ENCODE measurements at regions not wholly inside any gene's neighbourhood (a gene's known extent, or its start where the extent isn't known, plus 50 kb on each side); places are given as distances from the start of the nearest gene placed in this dataset.

GRCh38 chr2:208568203-208568602 is 161.6 kb downstream of the PTH2R start (continued):
- TF ChIP-seq, protein P1, sequence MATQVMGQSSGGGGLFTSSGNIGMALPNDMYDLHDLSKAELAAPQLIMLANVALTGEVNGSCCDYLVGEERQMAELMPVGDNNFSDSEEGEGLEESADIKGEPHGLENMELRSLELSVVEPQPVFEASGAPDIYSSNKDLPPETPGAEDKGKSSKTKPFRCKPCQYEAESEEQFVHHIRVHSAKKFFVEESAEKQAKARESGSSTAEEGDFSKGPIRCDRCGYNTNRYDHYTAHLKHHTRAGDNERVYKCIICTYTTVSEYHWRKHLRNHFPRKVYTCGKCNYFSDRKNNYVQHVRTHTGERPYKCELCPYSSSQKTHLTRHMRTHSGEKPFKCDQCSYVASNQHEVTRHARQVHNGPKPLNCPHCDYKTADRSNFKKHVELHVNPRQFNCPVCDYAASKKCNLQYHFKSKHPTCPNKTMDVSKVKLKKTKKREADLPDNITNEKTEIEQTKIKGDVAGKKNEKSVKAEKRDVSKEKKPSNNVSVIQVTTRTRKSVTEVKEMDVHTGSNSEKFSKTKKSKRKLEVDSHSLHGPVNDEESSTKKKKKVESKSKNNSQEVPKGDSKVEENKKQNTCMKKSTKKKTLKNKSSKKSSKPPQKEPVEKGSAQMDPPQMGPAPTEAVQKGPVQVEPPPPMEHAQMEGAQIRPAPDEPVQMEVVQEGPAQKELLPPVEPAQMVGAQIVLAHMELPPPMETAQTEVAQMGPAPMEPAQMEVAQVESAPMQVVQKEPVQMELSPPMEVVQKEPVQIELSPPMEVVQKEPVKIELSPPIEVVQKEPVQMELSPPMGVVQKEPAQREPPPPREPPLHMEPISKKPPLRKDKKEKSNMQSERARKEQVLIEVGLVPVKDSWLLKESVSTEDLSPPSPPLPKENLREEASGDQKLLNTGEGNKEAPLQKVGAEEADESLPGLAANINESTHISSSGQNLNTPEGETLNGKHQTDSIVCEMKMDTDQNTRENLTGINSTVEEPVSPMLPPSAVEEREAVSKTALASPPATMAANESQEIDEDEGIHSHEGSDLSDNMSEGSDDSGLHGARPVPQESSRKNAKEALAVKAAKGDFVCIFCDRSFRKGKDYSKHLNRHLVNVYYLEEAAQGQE (IDR thresholded peaks at IDR 0.05; ENCODE audit: unreplicated experiment): no peak
- TF ChIP-seq ETS1 (IDR thresholded peaks at IDR 0.05) (no peak), CREB1 (CRISPR knock-in tag; IDR thresholded peaks at IDR 0.05; ENCODE audit: low read depth) (no peak), CTCF (conservative IDR thresholded peaks at IDR 0.05; ENCODE audit: low read depth in 2 of 2) (no peak), EZH2 (IDR thresholded peaks at IDR 0.05; ENCODE audit: low read depth, unreplicated experiment) (no peak), POLR2AphosphoS5 (IDR thresholded peaks at IDR 0.05; ENCODE audit: low read depth) (no peak), JUNB (IDR thresholded peaks at IDR 0.05; ENCODE audit: unreplicated experiment) (no peak)

DNA sequence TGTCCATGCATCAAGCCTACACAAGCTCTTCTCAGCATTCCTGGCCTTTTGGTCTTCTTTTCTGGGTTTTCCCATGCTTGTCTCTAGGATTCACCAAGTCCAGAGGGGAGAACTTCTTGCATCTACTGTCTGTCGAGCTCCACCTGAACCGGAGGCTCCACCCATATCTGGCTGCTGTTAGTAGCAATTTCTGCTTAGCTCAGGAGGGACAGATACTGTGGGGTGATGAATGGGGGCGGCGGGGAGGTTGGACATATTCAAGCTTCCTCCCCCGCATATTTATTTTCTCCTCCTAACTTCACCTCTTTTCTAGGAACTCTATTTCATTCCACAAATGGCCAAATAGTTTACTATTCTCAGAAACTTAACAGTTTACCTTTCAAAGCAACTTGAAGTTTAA is 163.5 kb downstream of the PTH2R start:
- no peaks in the 10 kb centered on the region for H3K9me3 Mint-ChIP-seq
- H3K36me3 ChIP-seq (ENCODE audit: insufficient read depth): no peaks in the 10 kb centered on the region
- H2AFZ ChIP-seq: no peak overlapping the region
- H4K20me1 ChIP-seq (replicated peaks; ENCODE audit: insufficient read depth): no peaks in the 10 kb centered on the region
- H3K27ac ChIP-seq (ENCODE audit: low read depth): no peak overlapping the region
- DNase-seq (ENCODE audit: low spot score): no peak
- TF ChIP-seq ZNF462 (CRISPR knock-in tag; IDR thresholded peaks at IDR 0.05) (no peak), EZH2 (IDR thresholded peaks at IDR 0.05; ENCODE audit: low read depth, unreplicated experiment) (no peak), ZNF331 (CRISPR knock-in tag; IDR thresholded peaks at IDR 0.05; ENCODE audit: low read depth) (no peak), NANOG (IDR thresholded peaks at IDR 0.05; ENCODE audit: borderline replicate concordance) (no peak), JUNB (IDR thresholded peaks at IDR 0.05; ENCODE audit: unreplicated experiment) (no peak)
- H3K4me1 ChIP-seq (ENCODE audit: insufficient read depth): no peaks in the 10 kb centered on the region; the same call in 1 of the 2 replicates
- no peaks in the 10 kb centered on the region for H3F3A ChIP-seq (replicated peaks; ENCODE audit: low read depth)
- no peaks in the 10 kb centered on the region for H3K9me2 ChIP-seq (ENCODE audit: insufficient read depth)
- peaks cover 2% of the 10 kb centered on the region; the same call in 2 of the 3 replicates for H3K4me1 Mint-ChIP-seq
- no peaks in the 10 kb centered on the region for H3K27me3 Mint-ChIP-seq (ENCODE audit: insufficient read depth, low read depth, poor library complexity)
- no peak overlapping the region for H3K27ac Mint-ChIP-seq
- no peaks in the 10 kb centered on the region for H3K36me3 Mint-ChIP-seq (ENCODE audit: low read depth)
- H3K4me3 ChIP-seq: no peak overlapping the region
- H3K79me2 ChIP-seq (replicated peaks; ENCODE audit: insufficient read depth): no peaks in the 10 kb centered on the region
- H3K27me3 ChIP-seq (ENCODE audit: insufficient read depth): no peaks in the 10 kb centered on the region
- no peak overlapping the region for H3K4me2 ChIP-seq
- H3K4me3 Mint-ChIP-seq: no peak overlapping the region
- ATAC-seq: no peak
